ENCODE measurements at regions not wholly inside any gene's neighbourhood (a gene's known extent, or its start where the extent isn't known, plus 50 kb on each side); places are given as distances from the start of the nearest gene placed in this dataset.

GRCh38 chr6:50956014-50956413 is 137.3 kb downstream of the TFAP2B start:
- TF ChIP-seq, protein P1, sequence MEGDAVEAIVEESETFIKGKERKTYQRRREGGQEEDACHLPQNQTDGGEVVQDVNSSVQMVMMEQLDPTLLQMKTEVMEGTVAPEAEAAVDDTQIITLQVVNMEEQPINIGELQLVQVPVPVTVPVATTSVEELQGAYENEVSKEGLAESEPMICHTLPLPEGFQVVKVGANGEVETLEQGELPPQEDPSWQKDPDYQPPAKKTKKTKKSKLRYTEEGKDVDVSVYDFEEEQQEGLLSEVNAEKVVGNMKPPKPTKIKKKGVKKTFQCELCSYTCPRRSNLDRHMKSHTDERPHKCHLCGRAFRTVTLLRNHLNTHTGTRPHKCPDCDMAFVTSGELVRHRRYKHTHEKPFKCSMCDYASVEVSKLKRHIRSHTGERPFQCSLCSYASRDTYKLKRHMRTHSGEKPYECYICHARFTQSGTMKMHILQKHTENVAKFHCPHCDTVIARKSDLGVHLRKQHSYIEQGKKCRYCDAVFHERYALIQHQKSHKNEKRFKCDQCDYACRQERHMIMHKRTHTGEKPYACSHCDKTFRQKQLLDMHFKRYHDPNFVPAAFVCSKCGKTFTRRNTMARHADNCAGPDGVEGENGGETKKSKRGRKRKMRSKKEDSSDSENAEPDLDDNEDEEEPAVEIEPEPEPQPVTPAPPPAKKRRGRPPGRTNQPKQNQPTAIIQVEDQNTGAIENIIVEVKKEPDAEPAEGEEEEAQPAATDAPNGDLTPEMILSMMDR (IDR thresholded peaks at IDR 0.05) = no peak
- no peak for TF ChIP-seq POLR2AphosphoS5 (IDR thresholded peaks at IDR 0.05)

Data from suprapubic skin (tissue), 3 donors.